ENCODE measurements at regions not wholly inside any gene's neighbourhood (a gene's known extent, or its start where the extent isn't known, plus 50 kb on each side); places are given as distances from the start of the nearest gene placed in this dataset.

- DNase-seq, result no peak
Measured at GRCh38 chr11:131309776-131310175, 60.6 kb upstream of the NTM start.

DNA sequence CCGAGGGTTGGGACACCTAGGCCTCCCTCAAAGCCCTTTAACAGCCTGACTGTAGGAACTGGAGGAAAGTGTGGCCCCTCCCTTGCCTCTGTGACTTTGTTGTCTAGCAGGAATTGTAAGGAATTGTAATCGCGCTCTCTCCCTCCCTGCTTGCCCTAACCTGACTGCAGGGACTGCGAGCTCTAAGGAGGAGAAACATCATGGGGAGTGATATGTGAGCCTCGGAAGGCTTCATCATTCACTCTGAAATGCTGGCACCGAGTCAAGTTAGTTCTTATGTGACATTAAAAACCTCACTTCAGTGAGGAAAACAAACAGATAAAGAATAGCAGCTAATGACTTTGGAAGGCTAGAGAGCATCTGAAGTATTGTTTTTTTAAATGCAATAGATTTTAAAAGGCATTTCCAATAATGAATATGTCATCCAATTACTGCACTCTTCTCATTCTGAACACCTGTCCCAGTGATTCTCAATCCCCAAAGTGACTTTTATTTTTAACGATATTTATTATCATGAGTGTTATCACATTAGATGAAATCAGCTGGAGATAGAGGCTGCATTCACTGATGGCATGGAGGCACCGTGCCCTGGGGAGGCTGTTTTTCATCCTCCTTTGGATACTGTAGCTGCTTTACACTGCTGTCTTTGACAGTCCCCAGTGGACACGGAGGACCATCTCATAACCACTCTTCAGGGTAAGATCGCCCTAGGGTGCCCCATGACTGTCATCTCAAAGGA lies 58.5 kb upstream of the NTM start:
- no peak for DNase-seq
